NCI-H345 treated with DMSO at 0.1 percent for 48 hours (cell line): ENCODE measurements at regions not wholly inside any gene's neighbourhood (a gene's known extent, or its start where the extent isn't known, plus 50 kb on each side); places are given as distances from the start of the nearest gene placed in this dataset.

Experiments used
- DNase-seq: peaks from one replicate; lab custom pipeline; 2025; ENCODE audit not compliant: unreplicated experiment; lab: John Stamatoyannopoulos, UW

DNA sequence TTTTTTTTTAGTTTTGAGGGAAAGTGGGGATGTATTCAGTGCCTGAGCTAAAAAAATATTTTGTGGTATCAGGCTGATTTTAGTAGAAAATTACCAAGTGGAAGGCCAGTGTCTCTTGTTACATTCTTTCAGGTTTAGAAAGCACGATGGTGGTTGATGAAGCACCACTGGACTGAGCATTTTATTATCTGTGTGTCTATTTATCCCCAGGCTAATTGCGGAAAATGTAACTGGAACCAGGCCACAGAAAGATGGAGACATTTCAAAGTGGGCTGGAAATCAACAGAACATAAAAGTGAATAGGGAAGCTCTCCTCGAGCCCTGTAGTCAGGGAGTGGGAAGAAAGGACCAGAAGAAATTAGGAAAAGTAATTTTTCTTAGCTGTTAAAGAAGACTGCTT is 261.0 kb downstream of the STK31 start:
- no peak for DNase-seq

DNA sequence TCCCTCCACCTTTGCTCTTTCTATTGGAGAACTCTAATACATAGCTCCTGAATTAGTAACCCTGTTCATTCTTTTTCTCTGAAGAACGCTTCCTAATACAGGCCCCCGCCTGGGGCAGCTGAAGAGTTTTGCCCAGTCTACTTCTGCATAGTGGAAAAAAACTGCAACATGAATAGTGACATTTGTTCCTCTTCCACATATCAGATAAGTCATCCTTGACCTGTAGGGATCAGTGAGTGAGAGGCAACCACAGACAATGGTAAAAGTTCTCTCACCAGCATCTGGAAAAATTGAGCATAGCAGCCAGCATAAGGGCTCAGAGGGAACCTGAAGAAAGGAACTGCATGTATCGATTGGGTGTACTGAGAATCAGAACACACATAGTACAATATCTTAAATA is 262.0 kb downstream of the STK31 start:
- DNase-seq: no peak

DNA sequence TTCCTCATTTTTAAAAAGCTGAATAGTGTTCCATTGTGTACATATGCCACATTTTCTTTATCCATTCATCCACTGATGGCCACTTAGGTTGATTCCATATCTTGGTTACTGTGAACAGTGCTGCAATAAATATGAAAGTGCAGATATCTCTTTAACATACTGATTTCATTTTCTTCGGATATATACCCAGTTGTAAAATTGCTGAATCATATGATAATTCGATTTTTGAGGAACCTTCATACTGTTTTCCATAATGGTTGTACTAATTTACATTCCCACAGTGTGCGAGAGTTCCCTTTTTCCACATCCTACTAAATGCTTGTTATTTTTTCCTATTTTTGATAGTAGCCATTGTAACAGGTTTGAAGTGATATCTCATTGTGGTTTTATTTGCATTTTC is 263.2 kb downstream of the STK31 start:
- no peak for DNase-seq

DNA sequence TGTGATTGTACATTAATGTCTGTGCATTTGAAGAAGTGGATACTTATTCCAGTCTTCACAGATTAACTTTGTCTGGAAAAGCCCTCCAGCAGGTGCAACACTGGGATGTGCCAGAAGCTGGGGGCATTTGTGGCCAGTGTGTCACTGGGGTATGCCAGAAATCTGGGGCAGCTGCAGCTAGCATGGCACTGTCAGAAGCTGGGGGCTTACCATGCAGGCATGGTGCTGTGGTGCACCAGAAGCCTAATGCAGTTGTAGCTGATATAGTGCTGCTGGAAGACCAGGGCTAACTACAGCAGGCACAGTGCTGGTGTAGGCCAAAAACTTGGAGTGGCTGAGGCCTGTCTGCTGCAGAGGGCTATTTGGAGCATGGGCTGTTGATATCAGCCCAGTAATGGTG is 270.1 kb downstream of the STK31 start:
- no peak for DNase-seq

DNA sequence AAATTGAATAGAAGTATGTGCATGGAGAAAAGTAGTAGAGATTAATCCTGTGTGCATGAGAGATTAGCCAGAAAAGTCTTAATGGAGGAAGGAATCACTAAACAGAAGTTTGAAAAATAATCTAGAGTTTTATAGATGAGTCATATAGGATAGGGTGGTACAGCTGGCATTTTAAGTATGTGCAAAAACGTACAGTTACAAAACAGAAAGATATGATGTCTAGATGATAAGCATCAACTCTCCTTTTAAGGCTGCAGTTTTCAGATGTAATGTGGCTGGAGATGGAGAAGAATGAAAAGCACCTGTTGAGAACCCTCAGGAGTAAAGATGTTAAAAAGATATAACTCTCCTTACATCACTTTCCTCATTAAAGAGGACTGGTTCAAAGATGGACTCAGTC is 271.3 kb downstream of the STK31 start:
- DNase-seq: no peak

DNA sequence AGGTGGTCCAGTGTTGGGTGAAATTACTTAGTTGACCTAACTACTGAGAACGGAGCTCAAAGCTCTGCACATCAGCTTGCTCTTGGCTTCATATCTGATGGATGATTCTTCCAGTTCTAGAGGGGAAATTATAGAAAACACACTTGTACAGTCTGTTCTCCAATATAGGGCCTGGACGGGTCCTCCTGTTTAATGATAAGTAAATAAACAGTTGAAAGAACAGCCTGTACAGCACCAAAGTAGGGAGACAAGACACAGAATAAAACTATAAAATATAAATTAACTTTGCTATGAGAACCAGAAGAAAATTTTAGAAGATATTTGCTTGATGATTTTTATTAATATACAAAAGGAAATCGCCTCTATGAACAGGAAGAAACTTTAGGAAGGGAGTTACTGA is 271.7 kb downstream of the STK31 start:
- no peak for DNase-seq

DNA sequence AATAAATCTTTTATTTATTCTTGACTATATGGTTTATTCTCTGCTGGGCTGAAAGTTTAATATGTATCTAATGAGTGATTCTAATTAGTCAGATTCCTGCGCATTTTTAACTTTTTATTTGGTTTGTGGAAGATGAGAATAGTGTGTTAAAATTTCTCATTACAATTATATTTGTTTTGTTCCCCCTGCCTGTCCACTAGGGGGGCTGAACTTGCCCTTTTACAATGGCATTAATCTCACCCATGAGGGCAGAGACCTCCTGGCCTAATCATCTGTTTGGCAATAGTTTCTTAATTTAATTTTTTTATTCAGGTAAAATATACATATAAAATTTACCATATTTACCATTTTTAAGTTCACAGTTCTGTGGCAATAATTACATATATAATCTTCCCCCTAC is 278.5 kb upstream of the NPY start:
- no peak for DNase-seq

DNA sequence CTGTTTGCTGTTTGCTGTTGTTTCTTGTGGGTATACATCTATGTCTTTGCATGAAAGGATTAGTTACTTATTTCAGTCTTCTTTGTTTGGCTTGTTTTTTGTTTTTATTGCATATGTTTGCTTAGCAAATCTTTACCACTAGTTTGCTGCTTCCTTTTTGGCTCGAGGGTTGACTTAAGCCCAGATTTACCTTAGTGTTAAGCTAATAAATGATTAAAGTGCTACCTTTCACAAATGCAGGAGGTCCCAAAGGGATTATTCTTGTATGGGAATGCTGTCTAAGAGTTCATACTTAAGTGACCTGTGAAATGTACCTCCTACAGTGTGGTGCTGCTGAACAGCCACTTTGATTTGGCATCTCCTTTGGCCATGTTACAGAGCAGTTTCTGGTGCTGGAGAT is 273.5 kb upstream of the NPY start:
- DNase-seq: no peak

DNA sequence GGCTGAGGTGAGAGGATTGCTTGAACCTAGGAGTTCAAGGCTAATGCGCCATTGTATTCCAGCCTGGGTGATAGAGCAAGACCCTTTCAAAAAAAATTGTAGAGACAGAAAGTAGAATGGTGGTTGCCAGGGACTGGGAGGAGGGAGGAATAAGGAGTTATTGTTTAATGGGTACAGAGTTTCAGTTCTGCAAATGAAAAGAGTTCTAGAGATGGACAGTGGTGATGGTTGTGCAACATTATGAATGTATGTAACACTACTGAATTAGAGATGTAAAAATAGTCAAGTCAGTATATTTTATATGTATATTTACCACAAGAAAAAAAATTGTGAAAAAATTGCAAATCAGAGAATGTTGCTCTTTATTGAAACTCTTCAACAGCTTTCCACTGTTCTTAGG is 266.5 kb upstream of the NPY start:
- DNase-seq: no peak

DNA sequence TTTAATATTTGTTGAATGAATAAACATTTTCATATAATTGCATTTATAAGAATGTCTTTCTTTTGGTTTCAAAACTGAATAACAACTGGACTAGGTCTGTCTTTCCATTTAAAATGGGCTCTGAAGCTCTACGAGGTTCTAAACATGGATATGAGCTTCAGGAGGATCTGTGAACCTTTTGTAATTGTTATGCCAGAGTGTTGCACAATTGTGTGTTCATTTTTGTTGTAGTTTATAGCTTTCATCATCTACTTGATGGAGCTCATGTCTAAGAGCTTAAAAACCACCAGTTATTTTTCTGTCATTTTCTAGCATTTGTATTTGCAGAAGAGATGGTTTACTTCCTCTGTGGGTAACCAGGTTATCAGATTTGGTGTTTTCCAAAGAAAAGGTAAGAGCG is 265.7 kb upstream of the NPY start:
- DNase-seq: no peak

DNA sequence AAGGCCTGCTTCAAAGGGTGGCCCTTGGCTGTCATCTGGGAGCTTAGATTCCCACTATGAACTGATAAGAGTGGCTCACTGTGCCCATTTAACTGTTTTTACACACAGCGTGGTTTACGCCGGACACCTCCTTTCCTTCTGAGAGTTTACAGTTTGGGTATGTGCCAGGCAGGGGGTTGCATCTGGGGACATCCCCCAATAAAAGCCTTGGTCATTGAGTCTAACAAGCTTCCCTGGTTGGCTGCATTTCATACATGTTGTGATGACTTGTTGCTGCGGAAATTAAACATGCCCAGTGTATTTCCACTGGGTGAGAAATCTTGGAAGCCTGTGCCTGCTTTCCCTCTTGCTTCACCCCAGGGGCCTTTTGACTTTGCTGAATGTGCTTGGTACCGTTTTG is 264.1 kb upstream of the NPY start:
- DNase-seq: no peak

DNA sequence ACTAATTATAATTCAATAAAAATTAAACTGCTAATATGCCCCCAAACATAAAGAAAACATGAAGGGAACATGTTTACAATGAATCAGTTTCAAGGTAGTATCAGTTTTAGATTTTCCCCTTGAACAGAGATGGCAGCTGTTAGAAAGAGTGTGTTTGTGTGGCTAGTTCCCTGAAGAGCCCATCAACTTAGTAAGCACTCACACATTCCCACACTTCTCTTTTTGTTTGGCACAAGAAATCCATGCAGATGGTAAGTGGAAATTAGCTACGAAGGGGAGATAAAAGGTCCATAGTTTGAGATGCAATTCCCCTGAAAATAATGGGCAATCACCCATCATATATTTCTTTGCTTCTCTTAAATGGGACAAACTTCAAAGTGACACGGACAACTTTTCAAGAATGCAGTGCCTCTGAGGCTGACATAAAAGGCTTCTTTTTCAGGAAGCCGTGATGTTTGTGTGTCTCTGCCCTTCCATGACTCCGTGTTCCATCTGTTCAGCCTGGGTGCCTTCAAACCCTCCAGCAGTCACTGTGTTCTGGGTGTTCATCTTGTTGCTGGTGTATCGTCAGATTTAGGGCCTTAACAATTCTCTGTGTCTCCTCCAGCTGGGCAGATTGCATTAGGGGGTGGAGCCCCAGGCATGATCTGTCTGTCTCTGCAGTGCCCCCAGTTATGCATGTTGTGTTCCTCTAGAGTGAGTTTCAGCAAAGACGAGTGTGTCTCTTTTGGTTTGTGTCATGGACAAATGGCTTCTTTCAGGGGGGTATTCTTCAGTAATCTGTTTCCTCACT is 259.5 kb upstream of the NPY start:
- DNase-seq: no peak

DNA sequence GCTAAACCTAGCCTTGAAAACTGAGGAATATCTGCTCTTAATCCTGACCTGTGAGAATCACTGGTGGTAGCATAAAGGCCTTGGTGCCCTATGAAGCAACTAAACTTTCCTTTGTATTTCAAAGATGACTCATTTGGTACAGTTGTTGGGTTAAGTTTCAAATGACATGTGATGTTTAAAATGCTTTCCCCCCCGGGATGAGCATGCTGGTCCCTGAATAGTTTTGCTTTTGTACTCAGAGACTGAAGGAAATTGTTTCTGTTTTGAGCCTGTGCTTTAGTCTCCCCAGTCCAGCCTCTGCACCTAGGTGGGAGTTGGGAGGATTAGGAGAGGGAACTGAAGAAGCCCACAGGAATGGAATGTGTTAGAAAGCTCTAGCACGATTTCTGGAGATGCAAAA is 258.9 kb upstream of the NPY start:
- DNase-seq: no peak

DNA sequence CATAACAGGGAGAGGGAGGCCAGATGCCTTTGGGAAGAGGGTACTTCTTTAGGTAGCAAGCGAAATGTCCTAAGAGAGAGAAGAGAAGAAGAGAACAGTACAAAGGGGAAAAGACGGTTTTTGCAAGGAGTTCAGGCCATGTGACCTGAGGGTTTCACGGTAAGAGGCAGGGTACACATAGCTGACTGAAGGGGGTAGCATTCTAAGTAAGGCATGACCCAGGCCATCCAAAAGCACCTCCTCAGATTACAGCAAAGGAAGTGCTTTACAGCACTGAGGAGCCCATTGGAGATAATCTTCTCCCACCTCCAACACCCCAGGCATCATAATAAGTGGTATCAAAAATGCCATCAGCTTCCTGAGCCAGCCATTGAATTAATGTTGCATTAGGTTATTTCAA is 258.2 kb upstream of the NPY start:
- DNase-seq: no peak

DNA sequence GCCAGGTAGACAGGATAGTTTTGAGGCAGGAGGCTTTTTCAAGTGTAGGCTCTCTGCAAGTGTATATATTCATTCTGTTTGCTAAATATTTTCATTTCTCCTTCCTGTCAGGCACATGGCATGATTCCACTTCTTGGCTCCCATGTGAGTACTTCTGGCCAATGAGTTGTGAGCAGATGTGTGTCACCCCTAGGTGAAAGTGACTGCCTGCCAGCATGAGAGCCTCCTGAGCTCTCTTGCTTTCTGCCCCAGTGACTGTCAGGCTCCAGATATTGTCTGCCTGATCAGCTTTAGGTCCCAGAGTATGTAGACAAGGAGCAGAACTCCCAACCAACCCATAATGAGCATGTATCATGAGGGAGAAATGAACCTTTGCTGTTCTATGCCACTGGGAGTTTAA is 257.6 kb upstream of the NPY start:
- no peak for DNase-seq

DNA sequence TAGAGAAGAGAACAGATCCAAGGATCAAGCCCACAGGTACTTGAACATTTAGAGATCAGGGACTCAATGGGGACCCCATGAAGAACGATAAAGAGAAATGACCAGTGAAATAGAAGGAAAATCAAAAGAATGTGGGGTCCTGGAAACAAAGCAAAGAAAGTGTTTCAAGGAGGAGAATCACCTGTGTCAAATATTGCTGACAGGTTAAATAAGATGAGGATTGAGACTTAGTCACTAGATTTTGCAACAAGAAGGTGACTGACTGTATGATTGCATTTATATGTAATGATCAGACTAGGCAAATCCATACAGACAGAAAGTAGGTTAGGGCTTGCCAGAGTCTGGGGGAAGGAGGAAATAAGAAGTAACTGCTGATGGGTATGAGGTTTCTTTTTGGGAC is 254.9 kb upstream of the NPY start:
- DNase-seq: no peak

DNA sequence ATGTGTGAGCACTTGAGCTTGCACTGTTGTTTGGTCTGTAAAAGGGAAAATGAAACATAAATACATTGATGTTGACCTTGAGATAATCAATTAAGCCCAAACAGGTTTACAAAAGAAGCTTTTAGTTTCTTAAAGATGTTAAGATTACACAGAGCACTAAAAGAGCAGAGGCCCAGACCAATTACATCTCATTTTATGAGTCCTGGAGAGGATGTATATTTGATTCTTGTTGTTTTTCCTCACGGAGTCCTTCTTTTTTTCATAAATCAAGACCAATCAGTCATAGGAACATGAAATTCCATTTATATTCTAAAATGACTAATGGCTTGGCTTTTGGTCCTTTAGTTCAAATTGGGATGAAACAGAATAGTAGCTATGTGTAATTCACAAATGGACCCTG is 249.7 kb upstream of the NPY start:
- DNase-seq: no peak

DNA sequence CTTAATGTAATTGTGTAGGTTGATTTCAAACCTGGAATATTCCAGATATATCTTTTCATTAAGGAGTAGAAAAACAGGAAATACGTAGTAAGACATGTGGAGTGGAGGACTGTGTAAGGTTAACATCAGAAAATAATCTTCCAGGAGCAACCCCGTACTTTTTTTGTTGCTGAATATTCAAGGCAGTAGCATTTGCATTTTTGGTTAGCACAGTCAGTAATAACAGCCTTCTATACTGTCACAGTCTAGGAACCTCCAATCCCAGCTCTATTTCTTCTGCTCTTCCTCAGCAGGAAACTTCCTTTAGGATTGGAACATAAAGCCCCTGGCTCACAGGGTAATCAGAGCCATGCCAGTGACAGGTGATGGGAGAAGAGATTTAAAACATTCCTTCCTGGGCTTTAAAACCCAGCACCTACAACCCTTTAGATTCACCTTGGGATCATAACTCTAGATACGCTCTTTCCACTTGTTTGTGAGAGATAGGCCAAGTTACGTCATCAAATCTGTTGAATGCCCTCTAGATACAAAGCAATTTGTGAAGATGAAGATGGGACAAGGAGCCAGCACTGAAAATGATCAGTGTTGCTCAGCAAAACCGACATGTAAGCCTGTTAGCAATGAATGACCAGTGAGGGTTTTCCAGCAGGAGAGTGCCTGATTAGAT is 248.5 kb upstream of the NPY start:
- DNase-seq: no peak

DNA sequence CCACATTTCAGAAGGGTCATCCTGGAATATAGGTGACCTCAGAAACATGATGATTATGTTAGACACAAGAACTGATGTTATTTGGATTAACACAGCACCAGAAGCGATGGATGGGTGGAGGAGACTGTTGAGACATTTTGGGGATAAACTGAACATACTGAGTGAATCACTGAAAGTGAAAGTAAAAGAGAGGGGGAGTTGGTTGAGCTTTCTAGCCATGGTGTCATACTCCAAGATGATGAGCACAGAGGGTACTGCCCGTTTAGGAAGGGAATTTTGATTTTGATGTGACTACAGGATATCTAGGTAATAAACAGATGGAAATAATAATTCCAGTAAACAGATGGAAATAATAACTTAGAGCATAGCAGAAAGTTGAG is 248.0 kb upstream of the NPY start:
- DNase-seq: no peak

DNA sequence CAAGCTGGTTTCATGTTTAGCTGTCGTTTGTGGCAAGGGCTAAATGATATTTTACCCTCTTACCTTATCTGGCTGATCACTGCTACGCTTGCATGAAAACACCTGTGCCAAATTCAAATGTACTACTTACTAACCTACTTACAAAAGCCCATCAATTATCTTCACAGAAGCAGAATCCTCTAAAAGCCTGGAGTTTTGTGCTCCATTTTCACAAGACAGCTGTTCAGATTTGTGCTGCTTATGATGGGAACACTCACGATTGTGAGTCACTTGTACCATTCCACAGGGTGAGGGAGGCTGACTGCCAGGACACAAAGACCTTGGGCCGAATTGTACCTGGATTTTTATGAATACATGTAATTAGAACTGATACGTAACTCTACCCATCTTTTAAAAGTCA is 245.0 kb upstream of the NPY start:
- no peak for DNase-seq

DNA sequence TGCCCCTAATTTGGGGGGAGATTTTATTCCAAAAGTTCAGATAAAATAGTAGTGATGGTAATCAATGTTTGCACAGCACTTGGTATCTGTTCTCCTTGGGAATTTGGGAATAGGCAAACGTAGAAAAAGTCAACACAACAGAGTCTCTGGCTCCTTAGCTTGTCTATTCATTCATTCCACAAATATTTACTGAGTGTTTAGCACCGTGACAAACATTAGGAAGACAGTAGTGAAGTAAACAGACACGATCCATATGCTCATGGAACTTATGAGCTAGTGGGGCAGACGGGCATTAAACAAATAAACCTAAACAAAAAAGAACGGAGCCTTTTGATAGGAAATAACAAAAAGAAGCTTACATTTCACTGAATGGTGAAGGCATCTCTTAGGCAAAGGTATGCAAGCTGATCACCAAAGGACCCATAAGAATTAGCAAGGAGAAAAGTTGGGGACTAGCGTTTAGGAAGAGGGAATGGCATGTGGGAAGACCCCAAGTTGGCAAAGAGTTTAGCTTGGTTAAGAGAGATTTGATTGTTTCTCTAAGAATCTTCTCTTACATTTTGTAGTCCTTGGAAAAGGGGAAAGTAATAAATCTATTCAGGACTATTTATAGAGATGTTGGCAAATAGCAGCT is 243.9 kb upstream of the NPY start:
- peak; percentile 41 for DNase-seq

DNA sequence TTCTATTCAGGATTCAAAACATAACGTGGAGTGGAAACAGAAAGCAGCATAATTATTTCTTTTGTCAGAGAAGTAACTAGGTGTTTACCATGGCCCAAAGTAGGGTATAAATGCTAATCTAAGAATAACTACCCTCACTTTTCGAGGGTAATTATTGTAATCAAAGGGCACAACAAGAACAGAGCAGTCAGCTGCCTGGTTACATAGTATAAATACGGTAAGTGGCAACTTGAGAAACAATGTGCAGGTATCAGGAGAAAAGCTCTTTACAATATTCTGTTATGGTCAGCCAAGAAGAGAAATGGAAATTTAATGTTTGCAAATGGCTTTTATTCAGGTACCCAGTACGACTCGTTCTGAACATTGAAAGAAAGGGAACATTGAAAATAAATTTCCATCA is 242.0 kb upstream of the NPY start:
- DNase-seq: no peak

DNA sequence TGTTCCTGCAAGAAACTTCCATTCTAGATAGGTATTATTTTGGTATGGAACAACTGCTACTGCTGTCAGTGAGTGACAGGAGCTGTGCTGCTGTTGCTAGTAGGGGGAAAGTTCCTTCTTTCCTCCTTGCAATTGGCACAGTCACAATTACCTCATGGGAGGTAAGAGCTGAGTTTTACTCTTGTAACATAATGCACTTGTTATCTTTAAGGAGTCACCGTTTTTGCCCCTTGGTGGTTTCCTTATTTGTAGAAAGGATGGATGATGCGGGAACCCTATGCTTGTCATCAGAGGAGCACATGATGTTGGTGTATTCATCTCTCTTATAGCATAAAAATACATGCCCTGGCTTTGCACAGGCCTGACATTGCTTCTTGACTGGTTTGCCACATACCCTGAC is 234.7 kb upstream of the NPY start:
- no peak for DNase-seq
